ENCODE measurements at regions not wholly inside any gene's neighbourhood (a gene's known extent, or its start where the extent isn't known, plus 50 kb on each side); places are given as distances from the start of the nearest gene placed in this dataset.

- no peak overlapping the region; the same call in 1 of the 2 replicates for H3K23ac ChIP-seq (ENCODE audit: low read depth, low read length)
- no TSS peak for BruUV-seq (replicated peaks)
- peak overlapping the region; percentile 72; the same call in 1 of the 2 replicates for H3K14ac ChIP-seq (replicated peaks; ENCODE audit: low read depth, low read length)
- no peak overlapping the region; the same call in 1 of the 2 replicates for H3K9ac ChIP-seq (ENCODE audit: low read depth, low read length)
- no peaks in the 10 kb centered on the region; the same call in 1 of the 2 replicates for H3K4me1 ChIP-seq (ENCODE audit: control insufficient read depth, insufficient read depth, low read length)
- no peak overlapping the region; the same call in 1 of the 2 replicates for H3K4ac ChIP-seq (ENCODE audit: low read depth, low read length)
- CTCF ChIA-PET: interaction anchor here (0.6 to 1.3 kb wide), 2 partner anchors 10 to 210 kb away, joined by 3 to 4 read pairs; no protein-coding TSS in a partner anchor
- no peak overlapping the region for H3K56ac ChIP-seq (ENCODE audit: extremely low read depth, insufficient read depth, low read length)
- no peaks in the 10 kb centered on the region for H3K9me1 ChIP-seq (ENCODE audit: insufficient read depth, low read length)
- DNase-seq (peak; percentile 98), ATAC-seq (ENCODE audit: low read depth) (peak; percentile 88)
- H4K8ac ChIP-seq (ENCODE audit: low read depth in 2 of 2, low read length in 2 of 2): peak overlapping the region in 1 of 2 experiments; percentile 64; a peak in 2 of 4 replicates
- peak overlapping the region; percentile 71; the same call in 1 of the 2 replicates for H2BK20ac ChIP-seq (ENCODE audit: low read depth, low read length)
- H3K9me3 ChIP-seq (ENCODE audit: control insufficient read depth, insufficient read depth, low read length): peaks cover 2% of the 10 kb centered on the region; the same call in 1 of the 2 replicates
- no peak overlapping the region for H3K4me3 ChIP-seq (ENCODE audit: insufficient read depth, low read depth, low read length)
- no peak overlapping the region for H2AK9ac ChIP-seq (replicated peaks; ENCODE audit: low read depth, low read length, poor library complexity)
- peak overlapping the region; percentile 70 for H2BK120ac ChIP-seq (ENCODE audit: low read depth, low read length)
- intact Hi-C loops (cut with micrococcal nuclease): loop anchor here (2.0 kb wide), 1 partner anchor 18 kb away; no protein-coding TSS in a partner anchor
- H3K79me1 ChIP-seq (ENCODE audit: low read depth in 1 of 2, low read length in 2 of 2): no peaks in the 10 kb centered on the region
- dilution Hi-C loops (cut with HindIII; ENCODE audit: low sequenced_read_pairs, unreplicated experiment): no loop called here
- H3K27me3 ChIP-seq (ENCODE audit: control insufficient read depth, insufficient read depth, low read length): no peaks in the 10 kb centered on the region
- POLR2A ChIA-PET (ENCODE audit: unreplicated experiment): no interaction called here
- WGBS, 2 experiments (ENCODE audit: extremely low coverage in 2 of 2, insufficient read length in 1 of 2): no CpG with 5 or more reads among the region's 3 CpGs
- peak overlapping the region; percentile 84; the same call in 1 of the 2 replicates for H3K18ac ChIP-seq (ENCODE audit: low read depth, low read length)
- no peaks in the 10 kb centered on the region for H4K20me1 ChIP-seq (ENCODE audit: insufficient read depth, low read length)
- H2AFZ ChIP-seq (replicated peaks; ENCODE audit: low read length, poor library complexity): no peak overlapping the region
- peak overlapping the region; percentile 89 for H2BK5ac ChIP-seq (ENCODE audit: low read depth, low read length, poor library complexity, severe bottlenecking)
- no peaks in the 10 kb centered on the region for H3K36me3 ChIP-seq (ENCODE audit: control insufficient read depth, insufficient read depth, low read length)
- no peak overlapping the region for H4K91ac ChIP-seq (ENCODE audit: insufficient read depth, low read depth, low read length)
- no peak overlapping the region for H2BK15ac ChIP-seq (ENCODE audit: low read depth, low read length)
- no peak overlapping the region for H2AK5ac ChIP-seq (ENCODE audit: low read depth, low read length)
- in situ Hi-C loops (cut with MboI; ENCODE audit: low sequenced_read_pairs): loop anchor here (10.0 kb wide), 1 partner anchor 186 kb away; no protein-coding TSS in a partner anchor
- H4K5ac ChIP-seq (ENCODE audit: low read depth, low read length): peak overlapping the region; percentile 80; the same call in 1 of the 2 replicates
- peak overlapping the region; percentile 78; the same call in 1 of the 2 replicates for H3K4me2 ChIP-seq (ENCODE audit: low read depth, low read length)
- H3K27ac ChIP-seq (ENCODE audit: insufficient read depth, low read length): no peak overlapping the region
- no peak for TF ChIP-seq CHD1 (IDR thresholded peaks at IDR 0.05; ENCODE audit: low read depth, low read length)
- no peak for TF ChIP-seq CTCF (conservative IDR thresholded peaks at IDR 0.05; ENCODE audit: low read depth, low read length)
- TF ChIP-seq POLR2A (IDR thresholded peaks at IDR 0.05; ENCODE audit: low read depth, low read length): no peak
- no peak for TF ChIP-seq RFX5 (IDR thresholded peaks at IDR 0.05; ENCODE audit: low read depth, low read length)
- peak; percentile 71 for TF ChIP-seq MAFK (IDR thresholded peaks at IDR 0.05; ENCODE audit: low read depth, low read length)
- no peak for TF ChIP-seq MXI1 (IDR thresholded peaks at IDR 0.05; ENCODE audit: borderline replicate concordance, low read depth, low read length)
- no peak for TF ChIP-seq MAZ (IDR thresholded peaks at IDR 0.05; ENCODE audit: borderline replicate concordance, low read depth, low read length)
- TF ChIP-seq CEBPB (IDR thresholded peaks at IDR 0.05; ENCODE audit: low read depth, low read length): peak; percentile 78; the same call in 1 of the 2 replicates
- peak; percentile 9; the same call in 1 of the 2 replicates for TF ChIP-seq RAD21 (IDR thresholded peaks at IDR 0.05; ENCODE audit: low read length)
- TF ChIP-seq USF2 (IDR thresholded peaks at IDR 0.05; ENCODE audit: low read depth, low read length): no peak
- TF ChIP-seq FOS (IDR thresholded peaks at IDR 0.05; ENCODE audit: low read depth, low read length): peak; percentile 99
- peak; percentile 69; the same call in 1 of the 2 replicates for TF ChIP-seq NFE2L2 (IDR thresholded peaks at IDR 0.05; ENCODE audit: low read depth, low read length)
- TF ChIP-seq ELK1 (IDR thresholded peaks at IDR 0.05; ENCODE audit: borderline replicate concordance, low read depth, low read length): no peak
- peak; percentile 65 for TF ChIP-seq RCOR1 (IDR thresholded peaks at IDR 0.05; ENCODE audit: insufficient replicate concordance, low read length)
- TF ChIP-seq SMC3 (IDR thresholded peaks at IDR 0.05; ENCODE audit: low read depth, low read length): no peak
Observed at GRCh38 chr12:58750484-58750883, 169.8 kb downstream of the LRIG3 start.
